ENCODE measurements at regions not wholly inside any gene's neighbourhood (a gene's known extent, or its start where the extent isn't known, plus 50 kb on each side); places are given as distances from the start of the nearest gene placed in this dataset.

GRCh38 chr16:6190776-6191175, 1093.2 kb upstream of the EEF2KMT start:
- Histone ChIP-seq H4K20me1 (replicated peaks; ENCODE audit: control insufficient read depth, extremely low read depth, insufficient read depth, low read length) (no peaks in the 10 kb centered on the region), H2AFZ (ENCODE audit: low read depth, low read length) (no peak overlapping the region), H3K4me3 (replicated peaks in 1 of 3; ENCODE audit: insufficient read depth in 1 of 3, low read depth in 1 of 3, low read length in 3 of 3) (no peak overlapping the region), H3K9me3 (replicated peaks; ENCODE audit: control insufficient read depth, insufficient read depth, low read length) (peaks cover 13% of the 10 kb centered on the region), H3K27me3 (ENCODE audit: control insufficient read depth in 2 of 2, insufficient read depth in 2 of 2, low read length in 2 of 2) (no peaks in the 10 kb centered on the region), H3K4me2 (ENCODE audit: insufficient read depth, low read length) (no peak overlapping the region), H3K4me1 (ENCODE audit: control insufficient read depth, extremely low read depth, insufficient read depth, low read length) (no peaks in the 10 kb centered on the region), H3K27ac (ENCODE audit: insufficient read depth, low read depth, low read length) (no peak overlapping the region), H3K9ac (replicated peaks; ENCODE audit: extremely low read depth, insufficient read depth, low read length) (no peak overlapping the region), H3K36me3 (ENCODE audit: control insufficient read depth in 2 of 2, extremely low read depth in 1 of 2, insufficient read depth in 2 of 2, low read length in 2 of 2) (no peaks in the 10 kb centered on the region), H3K79me2 (ENCODE audit: control insufficient read depth, insufficient read depth, low read length) (no peaks in the 10 kb centered on the region), H3K9me1 (replicated peaks; ENCODE audit: control insufficient read depth, extremely low read depth, insufficient read depth, low read length) (no peaks in the 10 kb centered on the region)
- no peak for TF ChIP-seq FOS (IDR thresholded peaks at IDR 0.05; ENCODE audit: borderline replicate concordance, insufficient read depth, low read length)
- TF ChIP-seq EZH2 (IDR thresholded peaks at IDR 0.05; ENCODE audit: borderline replicate concordance, low read depth, low read length, severe bottlenecking): no peak
- CTCF ChIA-PET: no interaction called here
- dilution Hi-C loops (cut with MboI; ENCODE audit: extremely low pct_ligation_motif_present, low sequenced_read_pairs): no loop called here
- BruUV-seq (replicated peaks): no TSS peak
- intact Hi-C loops (cut with micrococcal nuclease): no loop called here
- no peak for DNase-seq (ENCODE audit: low read depth, low spot score)
- POLR2A ChIA-PET: no interaction called here
- FAIRE-seq: no peak

GRCh38 chr16:6189216-6189615, 1091.6 kb upstream of the EEF2KMT start:
- dilution Hi-C loops (cut with MboI; ENCODE audit: extremely low pct_ligation_motif_present, low sequenced_read_pairs): no loop called here
- CTCF ChIA-PET: no interaction called here
- H4K20me1 ChIP-seq (replicated peaks; ENCODE audit: control insufficient read depth, extremely low read depth, insufficient read depth, low read length): no peaks in the 10 kb centered on the region
- no peak overlapping the region for H3K4me3 ChIP-seq (replicated peaks in 1 of 3; ENCODE audit: insufficient read depth in 1 of 3, low read depth in 1 of 3, low read length in 3 of 3)
- no peak overlapping the region for H3K27ac ChIP-seq (ENCODE audit: insufficient read depth, low read depth, low read length)
- no peaks in the 10 kb centered on the region for H3K9me1 ChIP-seq (replicated peaks; ENCODE audit: control insufficient read depth, extremely low read depth, insufficient read depth, low read length)
- no peak overlapping the region for H2AFZ ChIP-seq (ENCODE audit: low read depth, low read length)
- H3K4me2 ChIP-seq (ENCODE audit: insufficient read depth, low read length): no peak overlapping the region
- H3K79me2 ChIP-seq (ENCODE audit: control insufficient read depth, insufficient read depth, low read length): no peaks in the 10 kb centered on the region
- H3K36me3 ChIP-seq (ENCODE audit: control insufficient read depth in 2 of 2, extremely low read depth in 1 of 2, insufficient read depth in 2 of 2, low read length in 2 of 2): no peaks in the 10 kb centered on the region
- POLR2A ChIA-PET: no interaction called here
- TF ChIP-seq CTCF (IDR thresholded peaks at IDR 0.05; ENCODE audit: extremely low read depth in 1 of 2, insufficient read depth in 1 of 2, low read depth in 1 of 2, low read length in 2 of 2): no peak
- no peak for TF ChIP-seq POLR2A (IDR thresholded peaks at IDR 0.05; ENCODE audit: low read depth, low read length)
- no peak for TF ChIP-seq JUN (IDR thresholded peaks at IDR 0.05; ENCODE audit: borderline replicate concordance, insufficient read depth, insufficient read length, low read depth)
- no peaks in the 10 kb centered on the region for H3K4me1 ChIP-seq (ENCODE audit: control insufficient read depth, extremely low read depth, insufficient read depth, low read length)
- BruUV-seq (replicated peaks): no TSS peak
- FAIRE-seq (no peak), DNase-seq (ENCODE audit: low read depth, low spot score) (no peak)
- H3K9me3 ChIP-seq (replicated peaks; ENCODE audit: control insufficient read depth, insufficient read depth, low read length): peaks cover 13% of the 10 kb centered on the region
- H3K9ac ChIP-seq (replicated peaks; ENCODE audit: extremely low read depth, insufficient read depth, low read length): no peak overlapping the region
- intact Hi-C loops (cut with micrococcal nuclease): no loop called here
- H3K27me3 ChIP-seq (ENCODE audit: control insufficient read depth in 2 of 2, insufficient read depth in 2 of 2, low read length in 2 of 2): no peaks in the 10 kb centered on the region
